Spleen (tissue), 7 donors: ENCODE measurements at regions not wholly inside any gene's neighbourhood (a gene's known extent, or its start where the extent isn't known, plus 50 kb on each side); places are given as distances from the start of the nearest gene placed in this dataset.

Source experiments
- POLR2AphosphoS5 ChIP-seq, 3 donors: sonication (generic); formaldehyde crosslinking; IDR thresholded peaks; one replicate each; pipeline ENCODE4 v1.5.1; 2017; ENCODE audit warnings: antibody characterized with exemption in 3 of 3
- TF ChIP-seq, protein P1 (sequence below), 11 experiments: fragments of 200-600 bp in 7 of 11; fragments of 450-650 bp in 4 of 11; sonication (generic) in 4 of 11; IDR thresholded peaks in 8 of 11; conservative IDR thresholded peaks in 3 of 11; 1 replicate in 7 of 11; 2 replicates in 4 of 11; pipeline versions ENCODE4 v1.4.0 to v1.8.0; 2016 to 2021; ENCODE audit warnings: antibody characterized with exemption in 11 of 11, inconsistent platforms in 4 of 11, mild to moderate bottlenecking in 1 of 11
- donor health status: DM: no; HTN: no; CAD: no; lungs with moderate emphysema.
- donor health status: DM: no; HTN: no; CAD: no.
- donor health status: DM: no; HTN: no; CAD: no.

DNA sequence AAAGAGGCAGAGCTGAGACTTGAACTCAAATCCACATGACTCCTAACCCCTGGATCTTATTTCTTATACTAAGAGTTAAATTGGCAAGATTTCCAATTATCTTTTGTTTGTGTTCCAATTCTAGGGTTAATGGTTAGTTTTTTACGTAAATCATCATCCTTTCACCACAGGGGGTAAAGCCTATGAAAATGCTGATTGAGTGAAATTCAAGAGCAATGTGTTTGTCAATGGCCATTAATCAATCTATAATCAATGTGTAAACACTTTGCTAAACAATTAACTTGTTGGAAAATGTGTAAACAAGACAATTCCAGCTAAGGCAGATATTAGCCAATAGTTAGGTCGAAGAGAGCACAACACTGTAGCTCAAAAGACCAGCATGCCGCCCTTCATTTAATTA lies 376.5 kb upstream of the ACVR2A start:
- TF ChIP-seq, protein P1, sequence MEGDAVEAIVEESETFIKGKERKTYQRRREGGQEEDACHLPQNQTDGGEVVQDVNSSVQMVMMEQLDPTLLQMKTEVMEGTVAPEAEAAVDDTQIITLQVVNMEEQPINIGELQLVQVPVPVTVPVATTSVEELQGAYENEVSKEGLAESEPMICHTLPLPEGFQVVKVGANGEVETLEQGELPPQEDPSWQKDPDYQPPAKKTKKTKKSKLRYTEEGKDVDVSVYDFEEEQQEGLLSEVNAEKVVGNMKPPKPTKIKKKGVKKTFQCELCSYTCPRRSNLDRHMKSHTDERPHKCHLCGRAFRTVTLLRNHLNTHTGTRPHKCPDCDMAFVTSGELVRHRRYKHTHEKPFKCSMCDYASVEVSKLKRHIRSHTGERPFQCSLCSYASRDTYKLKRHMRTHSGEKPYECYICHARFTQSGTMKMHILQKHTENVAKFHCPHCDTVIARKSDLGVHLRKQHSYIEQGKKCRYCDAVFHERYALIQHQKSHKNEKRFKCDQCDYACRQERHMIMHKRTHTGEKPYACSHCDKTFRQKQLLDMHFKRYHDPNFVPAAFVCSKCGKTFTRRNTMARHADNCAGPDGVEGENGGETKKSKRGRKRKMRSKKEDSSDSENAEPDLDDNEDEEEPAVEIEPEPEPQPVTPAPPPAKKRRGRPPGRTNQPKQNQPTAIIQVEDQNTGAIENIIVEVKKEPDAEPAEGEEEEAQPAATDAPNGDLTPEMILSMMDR (IDR thresholded peaks at IDR 0.05 in 8 of 11, conservative IDR thresholded peaks at IDR 0.05 in 3 of 11): no peak
- no peak for TF ChIP-seq POLR2AphosphoS5 (IDR thresholded peaks at IDR 0.05)
